ENCODE measurements at regions not wholly inside any gene's neighbourhood (a gene's known extent, or its start where the extent isn't known, plus 50 kb on each side); places are given as distances from the start of the nearest gene placed in this dataset.

- no peak overlapping the region for H3K27ac ChIP-seq (ENCODE audit: low read length)
- H3K9me3 ChIP-seq (ENCODE audit: control insufficient read depth in 2 of 2, low read length in 2 of 2) = no peaks in the 10 kb centered on the region
- no peaks in the 10 kb centered on the region for H3K4me1 ChIP-seq (ENCODE audit: control insufficient read depth, insufficient read depth, low read length)
- H3K36me3 ChIP-seq (ENCODE audit: control insufficient read depth in 2 of 2, insufficient read depth in 2 of 2, low read length in 2 of 2) = no peaks in the 10 kb centered on the region
- no peak overlapping the region for H3K4me3 ChIP-seq (ENCODE audit: low read length in 2 of 2)
- no peaks in the 10 kb centered on the region for H3K27me3 ChIP-seq (ENCODE audit: control insufficient read depth in 1 of 2, insufficient read depth in 2 of 2, low read length in 2 of 2)
- H3K9ac ChIP-seq (ENCODE audit: low read length in 2 of 2) = no peak overlapping the region
Measured at GRCh38 chr12:61357496-61357895, 902.7 kb upstream of the USP15 start.

- no peaks in the 10 kb centered on the region for H3K36me3 ChIP-seq (ENCODE audit: control insufficient read depth in 2 of 2, insufficient read depth in 2 of 2, low read length in 2 of 2)
- H3K27ac ChIP-seq (ENCODE audit: low read length) = no peak overlapping the region
- no peaks in the 10 kb centered on the region for H3K27me3 ChIP-seq (ENCODE audit: control insufficient read depth in 1 of 2, insufficient read depth in 2 of 2, low read length in 2 of 2)
Measured at GRCh38 chr12:61362037-61362436, 898.2 kb upstream of the USP15 start.

GRCh38 chr12:61365001-61365400, 895.2 kb upstream of the USP15 start:
- no peak overlapping the region for H3K4me3 ChIP-seq (ENCODE audit: low read length in 2 of 2)
- no peak overlapping the region for H3K27ac ChIP-seq (ENCODE audit: low read length)
- H3K27me3 ChIP-seq (ENCODE audit: control insufficient read depth in 1 of 2, insufficient read depth in 2 of 2, low read length in 2 of 2) = no peaks in the 10 kb centered on the region
- no peaks in the 10 kb centered on the region for H3K9me3 ChIP-seq (ENCODE audit: control insufficient read depth in 2 of 2, low read length in 2 of 2)
- no peaks in the 10 kb centered on the region for H3K4me1 ChIP-seq (ENCODE audit: control insufficient read depth, insufficient read depth, low read length)
- H3K36me3 ChIP-seq (ENCODE audit: control insufficient read depth in 2 of 2, insufficient read depth in 2 of 2, low read length in 2 of 2) = no peaks in the 10 kb centered on the region
- H3K9ac ChIP-seq (ENCODE audit: low read length in 2 of 2) = no peak overlapping the region

More at GRCh38 chr12:61362037-61362436, 898.2 kb upstream of the USP15 start:
- Histone ChIP-seq H3K4me1 (ENCODE audit: control insufficient read depth, insufficient read depth, low read length) (no peaks in the 10 kb centered on the region), H3K9ac (ENCODE audit: low read length in 2 of 2) (no peak overlapping the region), H3K4me3 (ENCODE audit: low read length in 2 of 2) (no peak overlapping the region), H3K9me3 (ENCODE audit: control insufficient read depth in 2 of 2, low read length in 2 of 2) (no peaks in the 10 kb centered on the region)

- H3K27ac ChIP-seq (ENCODE audit: low read length) = no peak overlapping the region
- no peak overlapping the region for H3K9ac ChIP-seq (ENCODE audit: low read length in 2 of 2)
- no peaks in the 10 kb centered on the region for H3K4me1 ChIP-seq (ENCODE audit: control insufficient read depth, insufficient read depth, low read length)
- no peaks in the 10 kb centered on the region for H3K27me3 ChIP-seq (ENCODE audit: control insufficient read depth in 1 of 2, insufficient read depth in 2 of 2, low read length in 2 of 2)
- no peaks in the 10 kb centered on the region for H3K36me3 ChIP-seq (ENCODE audit: control insufficient read depth in 2 of 2, insufficient read depth in 2 of 2, low read length in 2 of 2)
- H3K9me3 ChIP-seq (ENCODE audit: control insufficient read depth in 2 of 2, low read length in 2 of 2) = no peaks in the 10 kb centered on the region
- H3K4me3 ChIP-seq (ENCODE audit: low read length in 2 of 2) = no peak overlapping the region
Measured at GRCh38 chr12:61367281-61367785, 892.9 kb upstream of the USP15 start.

- H3K27ac ChIP-seq (ENCODE audit: low read length) = no peak overlapping the region
- H3K36me3 ChIP-seq (ENCODE audit: control insufficient read depth in 2 of 2, insufficient read depth in 2 of 2, low read length in 2 of 2) = no peaks in the 10 kb centered on the region
- no peaks in the 10 kb centered on the region for H3K9me3 ChIP-seq (ENCODE audit: control insufficient read depth in 2 of 2, low read length in 2 of 2)
Measured at GRCh38 chr12:61369241-61369910, 890.8 kb upstream of the USP15 start.

GRCh38 chr12:61384511-61384910, 875.7 kb upstream of the USP15 start:
- Histone ChIP-seq H3K9ac (ENCODE audit: low read length in 2 of 2) (no peak overlapping the region), H3K9me3 (ENCODE audit: control insufficient read depth in 2 of 2, low read length in 2 of 2) (no peaks in the 10 kb centered on the region), H3K36me3 (ENCODE audit: control insufficient read depth in 2 of 2, insufficient read depth in 2 of 2, low read length in 2 of 2) (no peaks in the 10 kb centered on the region), H3K27me3 (ENCODE audit: control insufficient read depth in 1 of 2, insufficient read depth in 2 of 2, low read length in 2 of 2) (no peaks in the 10 kb centered on the region), H3K4me3 (ENCODE audit: low read length in 2 of 2) (no peak overlapping the region), H3K4me1 (ENCODE audit: control insufficient read depth, insufficient read depth, low read length) (no peaks in the 10 kb centered on the region), H3K27ac (ENCODE audit: low read length) (no peak overlapping the region)

More at GRCh38 chr12:61369241-61369910, 890.8 kb upstream of the USP15 start:
- Histone ChIP-seq H3K9ac (ENCODE audit: low read length in 2 of 2) (no peak overlapping the region), H3K4me1 (ENCODE audit: control insufficient read depth, insufficient read depth, low read length) (no peaks in the 10 kb centered on the region), H3K4me3 (ENCODE audit: low read length in 2 of 2) (no peak overlapping the region), H3K27me3 (ENCODE audit: control insufficient read depth in 1 of 2, insufficient read depth in 2 of 2, low read length in 2 of 2) (no peaks in the 10 kb centered on the region)

- H3K9me3 ChIP-seq (ENCODE audit: control insufficient read depth in 2 of 2, low read length in 2 of 2) = no peaks in the 10 kb centered on the region
Measured at GRCh38 chr12:61385771-61386170, 874.4 kb upstream of the USP15 start.

GRCh38 chr12:61397668-61398067, 862.5 kb upstream of the USP15 start:
- no peaks in the 10 kb centered on the region for H3K27me3 ChIP-seq (ENCODE audit: control insufficient read depth in 1 of 2, insufficient read depth in 2 of 2, low read length in 2 of 2)
- H3K27ac ChIP-seq (ENCODE audit: low read length) = no peak overlapping the region
- H3K9me3 ChIP-seq (ENCODE audit: control insufficient read depth in 2 of 2, low read length in 2 of 2) = no peaks in the 10 kb centered on the region
- no peak overlapping the region for H3K9ac ChIP-seq (ENCODE audit: low read length in 2 of 2)
- H3K4me1 ChIP-seq (ENCODE audit: control insufficient read depth, insufficient read depth, low read length) = no peaks in the 10 kb centered on the region
- H3K4me3 ChIP-seq (ENCODE audit: low read length in 2 of 2) = no peak overlapping the region
- no peaks in the 10 kb centered on the region for H3K36me3 ChIP-seq (ENCODE audit: control insufficient read depth in 2 of 2, insufficient read depth in 2 of 2, low read length in 2 of 2)

More at GRCh38 chr12:61385771-61386170, 874.4 kb upstream of the USP15 start:
- no peaks in the 10 kb centered on the region for H3K4me1 ChIP-seq (ENCODE audit: control insufficient read depth, insufficient read depth, low read length)
- no peak overlapping the region for H3K9ac ChIP-seq (ENCODE audit: low read length in 2 of 2)
- H3K4me3 ChIP-seq (ENCODE audit: low read length in 2 of 2) = no peak overlapping the region
- H3K36me3 ChIP-seq (ENCODE audit: control insufficient read depth in 2 of 2, insufficient read depth in 2 of 2, low read length in 2 of 2) = no peaks in the 10 kb centered on the region
- H3K27me3 ChIP-seq (ENCODE audit: control insufficient read depth in 1 of 2, insufficient read depth in 2 of 2, low read length in 2 of 2) = no peaks in the 10 kb centered on the region
- no peak overlapping the region for H3K27ac ChIP-seq (ENCODE audit: low read length)

GRCh38 chr12:61412201-61412600, 848.0 kb upstream of the USP15 start:
- no peaks in the 10 kb centered on the region for H3K27me3 ChIP-seq (ENCODE audit: control insufficient read depth in 1 of 2, insufficient read depth in 2 of 2, low read length in 2 of 2)
- no peaks in the 10 kb centered on the region for H3K4me1 ChIP-seq (ENCODE audit: control insufficient read depth, insufficient read depth, low read length)
- no peaks in the 10 kb centered on the region for H3K36me3 ChIP-seq (ENCODE audit: control insufficient read depth in 2 of 2, insufficient read depth in 2 of 2, low read length in 2 of 2)
- no peak overlapping the region for H3K4me3 ChIP-seq (ENCODE audit: low read length in 2 of 2)
- H3K9ac ChIP-seq (ENCODE audit: low read length in 2 of 2) = no peak overlapping the region
- H3K27ac ChIP-seq (ENCODE audit: low read length) = no peak overlapping the region
- H3K9me3 ChIP-seq (ENCODE audit: control insufficient read depth in 2 of 2, low read length in 2 of 2) = no peaks in the 10 kb centered on the region

GRCh38 chr12:61414470-61414869, 845.7 kb upstream of the USP15 start:
- no peak overlapping the region for H3K4me3 ChIP-seq (ENCODE audit: low read length in 2 of 2)
- no peaks in the 10 kb centered on the region for H3K36me3 ChIP-seq (ENCODE audit: control insufficient read depth in 2 of 2, insufficient read depth in 2 of 2, low read length in 2 of 2)
- no peak overlapping the region for H3K9ac ChIP-seq (ENCODE audit: low read length in 2 of 2)
- H3K27ac ChIP-seq (ENCODE audit: low read length) = no peak overlapping the region
- no peaks in the 10 kb centered on the region for H3K9me3 ChIP-seq (ENCODE audit: control insufficient read depth in 2 of 2, low read length in 2 of 2)
- H3K27me3 ChIP-seq (ENCODE audit: control insufficient read depth in 1 of 2, insufficient read depth in 2 of 2, low read length in 2 of 2) = no peaks in the 10 kb centered on the region
- H3K4me1 ChIP-seq (ENCODE audit: control insufficient read depth, insufficient read depth, low read length) = no peaks in the 10 kb centered on the region

GRCh38 chr12:61422786-61423185, 837.4 kb upstream of the USP15 start:
- no peaks in the 10 kb centered on the region for H3K4me1 ChIP-seq (ENCODE audit: control insufficient read depth, insufficient read depth, low read length)
- no peaks in the 10 kb centered on the region for H3K36me3 ChIP-seq (ENCODE audit: control insufficient read depth in 2 of 2, insufficient read depth in 2 of 2, low read length in 2 of 2)
- H3K27ac ChIP-seq (ENCODE audit: low read length) = no peak overlapping the region
- no peaks in the 10 kb centered on the region for H3K27me3 ChIP-seq (ENCODE audit: control insufficient read depth in 1 of 2, insufficient read depth in 2 of 2, low read length in 2 of 2)
- H3K9ac ChIP-seq (ENCODE audit: low read length in 2 of 2) = no peak overlapping the region
- H3K4me3 ChIP-seq (ENCODE audit: low read length in 2 of 2) = no peak overlapping the region
- no peaks in the 10 kb centered on the region for H3K9me3 ChIP-seq (ENCODE audit: control insufficient read depth in 2 of 2, low read length in 2 of 2)

Measured in stomach smooth muscle (tissue), 2 donors.